Fibroblast of the aortic adventitia (primary cell): ENCODE measurements at regions not wholly inside any gene's neighbourhood (a gene's known extent, or its start where the extent isn't known, plus 50 kb on each side); places are given as distances from the start of the nearest gene placed in this dataset.
"Not testable (repeated sequence)": the region's sequence is repeated elsewhere in the genome, so short reads cannot be mapped to it uniquely, and the experiment has no call there.

Experiments used
- DNase-seq: peaks from one replicate; pipeline ENCODE4 v3.0.0-alpha.2; 2010; ENCODE audit warnings: low read depth
- H3K4me3 ChIP-seq: 2 replicates; pipeline ENCODE4 v1.5.1; 2011; ENCODE audit warnings: low read depth, mild to moderate bottlenecking, control low read depth, low read length, moderate library complexity
- CTCF ChIP-seq: IDR thresholded peaks from 2 replicates; pipeline ENCODE4 v1.5.1; 2011; ENCODE audit warnings: mild to moderate bottlenecking, low read length, control low read depth, inconsistent platforms; ENCODE audit not compliant: insufficient read depth

GRCh38 chr12:83896416-83896815 is 1016.2 kb downstream of the SLC6A15 start:
- no peak overlapping the region for H3K4me3 ChIP-seq
- no peak for TF ChIP-seq CTCF
- DNase-seq, result no peak

GRCh38 chr12:83893101-83893500 is 1019.5 kb downstream of the SLC6A15 start:
- no peak overlapping the region for H3K4me3 ChIP-seq
- no peak for TF ChIP-seq CTCF
- DNase-seq, result no peak

GRCh38 chr12:83889745-83890144 is 1022.9 kb downstream of the SLC6A15 start:
- no peak overlapping the region for H3K4me3 ChIP-seq
- TF ChIP-seq CTCF, result no peak
- DNase-seq, result no peak

GRCh38 chr12:83886479-83886878 is 1026.1 kb downstream of the SLC6A15 start:
- DNase-seq, result no peak
- no peak overlapping the region for H3K4me3 ChIP-seq
- TF ChIP-seq CTCF, result no peak

- not testable (repeated sequence) for DNase-seq, H3K4me3 ChIP-seq
Measured at GRCh38 chr12:83870921-83871599, 1041.5 kb downstream of the SLC6A15 start.

- DNase-seq, result no peak
- no peak for TF ChIP-seq CTCF
- no peak overlapping the region for H3K4me3 ChIP-seq
Measured at GRCh38 chr12:83866477-83866876, 1046.1 kb downstream of the SLC6A15 start.

GRCh38 chr12:83865431-83865830 is 1047.2 kb downstream of the SLC6A15 start:
- TF ChIP-seq CTCF, result no peak
- H3K4me3 ChIP-seq, result no peak overlapping the region
- DNase-seq, result no peak
